ENCODE measurements at regions not wholly inside any gene's neighbourhood (a gene's known extent, or its start where the extent isn't known, plus 50 kb on each side); places are given as distances from the start of the nearest gene placed in this dataset.

- no peak for TF ChIP-seq POLR2AphosphoS5 (IDR thresholded peaks at IDR 0.05; ENCODE audit: low read depth)
- TF ChIP-seq EZH2phosphoT487 (IDR thresholded peaks at IDR 0.05; ENCODE audit: unreplicated experiment), result no peak
- no peak for TF ChIP-seq CTCF (conservative IDR thresholded peaks at IDR 0.05; ENCODE audit: low read depth in 2 of 2)
Measured at GRCh38 chr6:145151624-145152023, 583.7 kb downstream of the EPM2A start.

Measured in GM23338 (cell line).